ENCODE measurements at regions not wholly inside any gene's neighbourhood (a gene's known extent, or its start where the extent isn't known, plus 50 kb on each side); places are given as distances from the start of the nearest gene placed in this dataset.

GRCh38 chr2:236359426-236360045 is 95.3 kb upstream of the ASB18 start:
- Histone ChIP-seq H3K36me3 (ENCODE audit: insufficient read depth, low read length) (no peaks in the 10 kb centered on the region), H3K9me3 (ENCODE audit: low read length) (no peaks in the 10 kb centered on the region), H3K4me2 (ENCODE audit: low read length) (no peak overlapping the region), H3K9me2 (ENCODE audit: insufficient read depth, low read length) (no peaks in the 10 kb centered on the region), H3K27me3 (ENCODE audit: insufficient read depth, low read depth, low read length) (no peaks in the 10 kb centered on the region), H2AFZ (ENCODE audit: low read depth, low read length) (no peak overlapping the region), H3K9ac (ENCODE audit: low read length) (no peak overlapping the region), H3F3A (ENCODE audit: insufficient read depth, low read length, poor library complexity, severe bottlenecking) (no peaks in the 10 kb centered on the region), H3K79me2 (replicated peaks; ENCODE audit: insufficient read depth, low read length) (no peaks in the 10 kb centered on the region), H3K4me3 (ENCODE audit: low read length) (no peak overlapping the region), H4K20me1 (ENCODE audit: insufficient read depth) (no peaks in the 10 kb centered on the region), H3K27ac (ENCODE audit: low read length) (no peak overlapping the region)
- TF ChIP-seq MXI1 (conservative IDR thresholded peaks at IDR 0.05; ENCODE audit: poor library complexity, severe bottlenecking) (no peak), RAD21 (conservative IDR thresholded peaks at IDR 0.05) (no peak), POLR2AphosphoS5 (IDR thresholded peaks at IDR 0.05) (no peak), EP300 (conservative IDR thresholded peaks at IDR 0.05; ENCODE audit: poor library complexity, severe bottlenecking) (no peak), EZH2 (IDR thresholded peaks at IDR 0.05; ENCODE audit: borderline replicate concordance, insufficient read depth, low read length, poor library complexity, severe bottlenecking) (no peak), REST (IDR thresholded peaks at IDR 0.05; ENCODE audit: borderline replicate concordance) (no peak), SMC3 (conservative IDR thresholded peaks at IDR 0.05; ENCODE audit: poor library complexity) (no peak), TAF1 (IDR thresholded peaks at IDR 0.05; ENCODE audit: low read depth) (no peak)
- TF ChIP-seq, protein P1, sequence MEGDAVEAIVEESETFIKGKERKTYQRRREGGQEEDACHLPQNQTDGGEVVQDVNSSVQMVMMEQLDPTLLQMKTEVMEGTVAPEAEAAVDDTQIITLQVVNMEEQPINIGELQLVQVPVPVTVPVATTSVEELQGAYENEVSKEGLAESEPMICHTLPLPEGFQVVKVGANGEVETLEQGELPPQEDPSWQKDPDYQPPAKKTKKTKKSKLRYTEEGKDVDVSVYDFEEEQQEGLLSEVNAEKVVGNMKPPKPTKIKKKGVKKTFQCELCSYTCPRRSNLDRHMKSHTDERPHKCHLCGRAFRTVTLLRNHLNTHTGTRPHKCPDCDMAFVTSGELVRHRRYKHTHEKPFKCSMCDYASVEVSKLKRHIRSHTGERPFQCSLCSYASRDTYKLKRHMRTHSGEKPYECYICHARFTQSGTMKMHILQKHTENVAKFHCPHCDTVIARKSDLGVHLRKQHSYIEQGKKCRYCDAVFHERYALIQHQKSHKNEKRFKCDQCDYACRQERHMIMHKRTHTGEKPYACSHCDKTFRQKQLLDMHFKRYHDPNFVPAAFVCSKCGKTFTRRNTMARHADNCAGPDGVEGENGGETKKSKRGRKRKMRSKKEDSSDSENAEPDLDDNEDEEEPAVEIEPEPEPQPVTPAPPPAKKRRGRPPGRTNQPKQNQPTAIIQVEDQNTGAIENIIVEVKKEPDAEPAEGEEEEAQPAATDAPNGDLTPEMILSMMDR (IDR thresholded peaks at IDR 0.05; ENCODE audit: poor library complexity, severe bottlenecking), result no peak

GRCh38 chr2:236360496-236360895 is 96.3 kb upstream of the ASB18 start:
- H3K4me3 ChIP-seq (ENCODE audit: low read length), result no peak overlapping the region
- TF ChIP-seq MXI1 (conservative IDR thresholded peaks at IDR 0.05; ENCODE audit: poor library complexity, severe bottlenecking), result no peak
- TF ChIP-seq RAD21 (conservative IDR thresholded peaks at IDR 0.05), result no peak
- no peak for TF ChIP-seq REST (IDR thresholded peaks at IDR 0.05; ENCODE audit: borderline replicate concordance)
- no peak for TF ChIP-seq EZH2 (IDR thresholded peaks at IDR 0.05; ENCODE audit: borderline replicate concordance, insufficient read depth, low read length, poor library complexity, severe bottlenecking)
- no peak for TF ChIP-seq EP300 (conservative IDR thresholded peaks at IDR 0.05; ENCODE audit: poor library complexity, severe bottlenecking)
- TF ChIP-seq, protein P1 (IDR thresholded peaks at IDR 0.05; ENCODE audit: poor library complexity, severe bottlenecking), result no peak
- TF ChIP-seq POLR2AphosphoS5 (IDR thresholded peaks at IDR 0.05), result no peak
- TF ChIP-seq SMC3 (conservative IDR thresholded peaks at IDR 0.05; ENCODE audit: poor library complexity), result no peak
- TF ChIP-seq TAF1 (IDR thresholded peaks at IDR 0.05; ENCODE audit: low read depth), result no peak
- no peak overlapping the region for H2AFZ ChIP-seq (ENCODE audit: low read depth, low read length)
- no peak overlapping the region for H3K4me2 ChIP-seq (ENCODE audit: low read length)
- no peaks in the 10 kb centered on the region for H3K79me2 ChIP-seq (replicated peaks; ENCODE audit: insufficient read depth, low read length)
- H3F3A ChIP-seq (ENCODE audit: insufficient read depth, low read length, poor library complexity, severe bottlenecking), result no peaks in the 10 kb centered on the region
- H3K27me3 ChIP-seq (ENCODE audit: insufficient read depth, low read depth, low read length), result no peaks in the 10 kb centered on the region
- no peaks in the 10 kb centered on the region for H3K36me3 ChIP-seq (ENCODE audit: insufficient read depth, low read length)
- no peaks in the 10 kb centered on the region for H4K20me1 ChIP-seq (ENCODE audit: insufficient read depth)
- no peak overlapping the region for H3K9ac ChIP-seq (ENCODE audit: low read length)
- H3K9me2 ChIP-seq (ENCODE audit: insufficient read depth, low read length), result no peaks in the 10 kb centered on the region
- no peak overlapping the region for H3K27ac ChIP-seq (ENCODE audit: low read length)
- no peaks in the 10 kb centered on the region for H3K9me3 ChIP-seq (ENCODE audit: low read length)

Data from neural cell (in vitro differentiated cells).